Aorta (tissue), 5 donors: ENCODE measurements at regions not wholly inside any gene's neighbourhood (a gene's known extent, or its start where the extent isn't known, plus 50 kb on each side); places are given as distances from the start of the nearest gene placed in this dataset.

Experiments used
- ATAC-seq: fragments of 200-7000 bp; cut with Tn5 transposase; one replicate; pipeline ENCODE4 v1.9.1; 2022; ENCODE audit warnings: moderate library complexity; ENCODE audit not compliant: low FRiP score
- DNase-seq, 2 donors: peaks; one replicate each; pipeline ENCODE4 v3.0.0-alpha.2; 2020
- H3K27ac ChIP-seq, 2 donors: one replicate each; pipeline ENCODE4 v1.5.1; 2013; ENCODE audit warnings: low read length in 2 of 2, mild to moderate bottlenecking in 2 of 2, moderate library complexity in 2 of 2, control low read depth in 1 of 2, inconsistent platforms in 1 of 2, low read depth in 1 of 2
- H3K27me3 ChIP-seq, 2 donors: one replicate each; pipeline ENCODE4 v1.6.1; 2013; ENCODE audit warnings: control low read depth in 1 of 2, low read length in 1 of 2, mild to moderate bottlenecking in 1 of 2, moderate library complexity in 1 of 2; ENCODE audit not compliant: insufficient read depth in 2 of 2, control insufficient read depth in 1 of 2
- H3K36me3 ChIP-seq, 2 donors: one replicate each; pipeline ENCODE4 v1.6.1; 2013; ENCODE audit warnings: control low read depth in 1 of 2, low read length in 1 of 2, mild to moderate bottlenecking in 1 of 2; ENCODE audit not compliant: insufficient read depth in 2 of 2, control insufficient read depth in 1 of 2
- H3K4me1 ChIP-seq, 2 donors: one replicate each; pipeline ENCODE4 v1.6.1; 2013; ENCODE audit warnings: low read length in 2 of 2, control low read depth in 1 of 2, mild to moderate bottlenecking in 1 of 2, moderate library complexity in 1 of 2; ENCODE audit not compliant: insufficient read depth in 2 of 2, control insufficient read depth in 1 of 2
- H3K4me3 ChIP-seq, 2 donors: one replicate each; pipeline ENCODE4 v1.5.1; 2013; ENCODE audit warnings: low read length in 2 of 2, control low read depth in 1 of 2, mild to moderate bottlenecking in 1 of 2
- H3K9me3 ChIP-seq: one replicate; pipeline ENCODE4 v1.6.1; 2013; ENCODE audit warnings: mild to moderate bottlenecking, low read length; ENCODE audit not compliant: control insufficient read depth
- WGBS, 2 donors: extraction: QIAGEN DNeasy Blood & Tissue Kit; methylation state at CpG; one replicate each; pipeline ENCODE4 v1.1.7; 2013; 5-methylcytosine and 5-hydroxymethylcytosine counted together
- intact Hi-C, 2 donors: fragments of 100-400 bp; cut with DNase I; formaldehyde crosslinking; loops; one replicate each; pipeline versions ENCODE4 v1.14.2 to v1.15.0; 2022
- donor health status: healthy with polysubstance abuse.
- donor health status: Bipolar disorder and iron deficiency.
- donor health status: DM: no; HTN: no; CAD: no.
- donor health status: DM: no; HTN: no; CAD: no.
- donor health status: DM: yes; HTN: yes; CAD: no.

DNA sequence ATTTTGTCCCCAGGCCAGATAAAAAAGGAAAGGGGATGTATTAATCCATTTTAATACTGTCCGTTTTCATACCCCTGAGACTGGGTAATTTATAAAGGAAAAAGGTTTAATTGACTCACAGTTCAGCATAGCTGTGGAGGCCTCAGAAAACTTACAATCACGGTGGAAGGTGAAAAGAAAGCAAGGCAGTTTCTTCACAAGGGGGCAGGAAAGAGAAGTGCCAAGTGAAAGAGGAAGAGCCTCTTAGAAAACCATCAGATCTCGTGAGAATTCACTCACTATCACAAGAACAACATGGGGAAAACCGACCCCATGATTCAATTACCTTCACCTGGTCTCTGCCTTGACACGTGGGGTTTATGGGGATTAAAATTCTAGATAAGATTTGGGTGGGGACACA lies 152.5 kb downstream of the IBTK start:
- Histone ChIP-seq H3K4me1 (no peaks in the 10 kb centered on the region), H3K4me3 (no peak overlapping the region), H3K27me3 (no peaks in the 10 kb centered on the region), H3K27ac (no peak overlapping the region), H3K9me3 (no peaks in the 10 kb centered on the region), H3K36me3 (no peaks in the 10 kb centered on the region)
- ATAC-seq (no peak), DNase-seq (no peak)
- intact Hi-C loops = no loop called here
- WGBS, 2 donors = 62 to 75% methylated on average over 5 of the region's 5 CpGs

DNA sequence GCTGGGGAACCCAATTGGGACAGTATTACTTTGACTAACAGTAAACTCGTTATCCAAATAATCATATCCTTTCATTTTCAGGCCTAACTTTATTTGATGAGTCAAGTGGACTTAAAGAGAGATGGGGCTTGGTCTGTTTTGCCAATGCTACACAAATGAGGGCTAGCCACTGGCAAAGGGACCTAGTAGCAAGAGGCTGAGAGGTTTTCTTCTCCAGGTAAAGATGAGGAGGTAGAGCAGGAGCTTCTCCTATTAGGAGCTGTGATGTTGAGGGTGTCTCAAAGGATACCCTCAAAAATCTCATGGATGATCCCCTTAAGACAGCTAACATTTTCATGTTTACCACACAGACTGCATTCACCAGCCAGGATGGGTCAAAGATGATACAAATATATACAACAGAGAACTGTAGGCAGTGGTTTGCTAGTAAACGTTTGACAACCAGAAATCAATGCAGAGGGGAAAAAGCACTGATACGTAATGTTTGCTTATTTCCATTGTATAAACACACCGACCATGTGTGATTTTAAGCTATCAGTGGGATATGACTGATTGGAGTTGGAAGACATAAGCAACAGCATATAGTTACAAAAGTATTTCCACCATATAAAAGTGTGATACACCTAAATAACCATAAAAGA lies 153.3 kb downstream of the IBTK start:
- H3K4me1 ChIP-seq = no peaks in the 10 kb centered on the region
- H3K27ac ChIP-seq = no peak overlapping the region
- no peak overlapping the region for H3K4me3 ChIP-seq
- no peaks in the 10 kb centered on the region for H3K36me3 ChIP-seq
- H3K27me3 ChIP-seq = no peaks in the 10 kb centered on the region
- DNase-seq (no peak), ATAC-seq (no peak)
- H3K9me3 ChIP-seq = no peaks in the 10 kb centered on the region
- intact Hi-C loops = no loop called here
- 77 to 80% methylated on average over 4 of the region's 4 CpGs for WGBS, 2 donors

DNA sequence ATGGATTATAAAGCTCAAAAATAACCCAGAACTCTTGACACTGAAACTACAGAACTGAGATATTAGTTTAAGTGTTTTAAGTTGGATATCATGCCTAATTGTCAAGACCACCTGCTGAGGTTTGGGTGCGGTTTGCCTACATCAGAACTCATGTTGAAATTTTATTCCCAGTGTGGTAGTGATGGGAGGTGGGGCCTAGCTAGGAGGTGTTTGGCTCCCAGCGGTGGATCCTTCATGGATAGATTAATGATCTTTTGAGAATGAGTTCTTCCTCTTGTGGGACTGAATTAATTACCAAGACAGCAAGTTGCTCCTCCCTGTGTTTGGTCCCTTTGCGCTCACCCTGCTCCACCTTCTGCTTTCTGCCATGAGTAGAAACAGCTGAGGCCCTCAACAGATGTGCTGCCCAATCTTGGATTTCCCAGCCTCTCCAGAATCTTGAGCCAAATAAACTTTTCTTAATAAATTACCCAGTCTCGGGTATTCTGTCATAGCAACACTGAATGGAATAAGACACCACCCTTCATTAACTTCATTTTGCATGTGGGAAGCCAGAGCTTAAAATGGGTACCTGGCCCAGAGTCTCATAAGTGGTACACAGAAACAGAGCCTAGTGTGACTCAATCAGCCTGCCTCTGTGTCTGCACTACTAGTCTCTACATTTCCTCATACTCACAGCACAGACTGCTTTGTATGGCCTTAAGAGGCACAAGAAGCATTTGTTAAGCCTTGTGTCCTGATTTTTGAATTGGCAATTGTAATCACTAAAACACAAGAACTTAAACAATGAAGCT lies 158.4 kb downstream of the IBTK start:
- H3K27me3 ChIP-seq = no peaks in the 10 kb centered on the region

GRCh38 chr6:82086944-82087343 lies 160.6 kb downstream of the IBTK start:
- Histone ChIP-seq H3K9me3 (no peaks in the 10 kb centered on the region), H3K4me1 (no peaks in the 10 kb centered on the region), H3K4me3 (no peak overlapping the region), H3K27ac (no peak overlapping the region), H3K36me3 (no peaks in the 10 kb centered on the region), H3K27me3 (no peaks in the 10 kb centered on the region)
- no peak for ATAC-seq
- intact Hi-C loops = no loop called here
- no peak for DNase-seq
- 72 to 73% methylated on average over 2 of the region's 2 CpGs for WGBS, 2 donors

More for the DNA sequence above, 158.4 kb downstream of the IBTK start:
- H3K4me3 ChIP-seq = no peak overlapping the region
- intact Hi-C loops = no loop called here
- DNase-seq = no peak
- no peaks in the 10 kb centered on the region for H3K9me3 ChIP-seq
- no peak overlapping the region for H3K27ac ChIP-seq
- H3K36me3 ChIP-seq = no peaks in the 10 kb centered on the region
- no peaks in the 10 kb centered on the region for H3K4me1 ChIP-seq
- ATAC-seq = no peak
- 88 to 92% methylated on average over 4 of the region's 4 CpGs for WGBS, 2 donors

DNA sequence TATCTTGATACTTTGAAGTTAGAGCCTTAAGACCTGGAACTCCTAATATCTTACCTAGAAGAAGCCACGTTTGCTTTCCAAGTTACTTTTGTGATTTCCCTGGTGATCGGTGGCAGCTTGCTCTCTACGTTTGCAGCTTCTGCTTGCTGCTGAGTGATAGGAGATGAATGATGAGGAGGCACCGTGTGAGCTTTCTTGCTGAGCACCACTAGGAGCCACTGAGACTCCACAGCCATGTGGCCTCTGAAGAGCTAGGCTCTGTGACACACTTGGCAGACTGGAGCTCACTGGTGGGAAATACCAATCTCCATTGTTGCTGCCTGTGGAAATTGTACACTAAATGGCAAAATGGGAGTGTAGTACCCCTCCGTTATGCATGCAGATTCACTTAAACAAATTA lies 161.8 kb downstream of the IBTK start:
- no peak for DNase-seq
- WGBS, 2 donors = 70 to 71% methylated on average over 5 of the region's 5 CpGs
- no peaks in the 10 kb centered on the region for H3K4me1 ChIP-seq
- H3K36me3 ChIP-seq = no peaks in the 10 kb centered on the region
- intact Hi-C loops = no loop called here
- no peaks in the 10 kb centered on the region for H3K9me3 ChIP-seq
- ATAC-seq = no peak
- H3K27me3 ChIP-seq = no peaks in the 10 kb centered on the region
- H3K4me3 ChIP-seq = no peak overlapping the region
- H3K27ac ChIP-seq = no peak overlapping the region

GRCh38 chr6:82084324-82084920 lies 163.1 kb downstream of the IBTK start:
- no peak for DNase-seq
- intact Hi-C loops = no loop called here
- 83 to 87% methylated on average over 2 of the region's 2 CpGs for WGBS, 2 donors
- Histone ChIP-seq H3K9me3 (no peaks in the 10 kb centered on the region), H3K27ac (no peak overlapping the region), H3K4me3 (no peak overlapping the region), H3K4me1 (no peaks in the 10 kb centered on the region), H3K27me3 (no peaks in the 10 kb centered on the region), H3K36me3 (no peaks in the 10 kb centered on the region)
- no peak for ATAC-seq

GRCh38 chr6:82083646-82084045 lies 163.9 kb downstream of the IBTK start:
- intact Hi-C loops = no loop called here
- ATAC-seq (no peak), DNase-seq (no peak)
- H3K4me1 ChIP-seq = no peaks in the 10 kb centered on the region
- 18 to 31% methylated on average over 1 of the region's 1 CpG for WGBS, 2 donors
- H3K9me3 ChIP-seq = no peaks in the 10 kb centered on the region
- H3K36me3 ChIP-seq = no peaks in the 10 kb centered on the region
- H3K27ac ChIP-seq = no peak overlapping the region
- no peak overlapping the region for H3K4me3 ChIP-seq
- no peaks in the 10 kb centered on the region for H3K27me3 ChIP-seq

DNA sequence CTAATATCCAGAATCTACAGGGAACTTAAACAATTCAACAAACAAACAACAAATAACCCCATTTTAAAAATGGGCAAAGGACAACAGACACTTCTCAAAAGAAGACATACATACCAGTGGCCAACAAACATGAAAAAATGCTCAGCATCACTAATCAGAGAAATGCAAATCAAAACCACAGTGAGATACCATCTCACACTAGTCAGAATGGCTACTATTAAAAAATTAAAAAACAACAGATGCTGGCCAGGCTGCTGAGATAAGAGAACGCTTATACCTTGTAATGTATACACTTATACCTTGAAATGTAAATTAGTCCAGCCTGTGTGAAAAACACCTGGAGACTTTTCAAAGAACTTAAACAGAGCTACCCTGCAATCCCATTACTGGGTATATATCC lies 166.8 kb downstream of the IBTK start:
- Histone ChIP-seq H3K27ac (no peak overlapping the region), H3K4me3 (no peak overlapping the region), H3K36me3 (no peaks in the 10 kb centered on the region), H3K4me1 (peaks cover 3 to 5% of the 10 kb centered on the region in 2 donors), H3K9me3 (no peaks in the 10 kb centered on the region), H3K27me3 (no peaks in the 10 kb centered on the region)
- intact Hi-C loops = no loop called here
- ATAC-seq = no peak
- 65 to 80% methylated on average over 1 of the region's 1 CpG for WGBS, 2 donors
- no peak for DNase-seq
